NCI-H524 treated with DMSO at 0.1 percent for 48 hours (cell line): ENCODE measurements at regions not wholly inside any gene's neighbourhood (a gene's known extent, or its start where the extent isn't known, plus 50 kb on each side); places are given as distances from the start of the nearest gene placed in this dataset.
"Not testable (repeated sequence)": the region's sequence is repeated elsewhere in the genome, so short reads cannot be mapped to it uniquely, and the experiment has no call there.

Experiments
- DNase-seq: peaks from one replicate; lab custom pipeline; 2025; lab: John Stamatoyannopoulos, UW

DNA sequence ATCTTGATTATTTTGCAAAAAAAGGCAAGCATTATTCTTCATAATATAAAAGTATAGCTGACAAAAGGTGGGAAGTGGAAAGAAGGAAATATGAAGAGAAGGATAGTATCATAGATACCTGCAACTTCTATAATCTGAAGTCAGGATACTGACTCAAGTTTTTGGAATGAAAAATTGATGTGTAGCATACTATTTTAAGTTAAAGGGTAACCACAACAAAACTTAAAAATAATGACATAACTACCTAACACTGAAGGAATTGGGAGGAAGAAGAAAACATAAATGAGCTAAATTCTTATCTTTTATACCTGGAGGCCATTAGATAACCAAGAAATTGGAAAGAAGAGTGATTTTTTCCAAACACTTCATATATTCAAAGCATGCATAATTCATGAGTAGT lies 51.8 kb upstream of the TLE1 start:
- no peak for DNase-seq

DNA sequence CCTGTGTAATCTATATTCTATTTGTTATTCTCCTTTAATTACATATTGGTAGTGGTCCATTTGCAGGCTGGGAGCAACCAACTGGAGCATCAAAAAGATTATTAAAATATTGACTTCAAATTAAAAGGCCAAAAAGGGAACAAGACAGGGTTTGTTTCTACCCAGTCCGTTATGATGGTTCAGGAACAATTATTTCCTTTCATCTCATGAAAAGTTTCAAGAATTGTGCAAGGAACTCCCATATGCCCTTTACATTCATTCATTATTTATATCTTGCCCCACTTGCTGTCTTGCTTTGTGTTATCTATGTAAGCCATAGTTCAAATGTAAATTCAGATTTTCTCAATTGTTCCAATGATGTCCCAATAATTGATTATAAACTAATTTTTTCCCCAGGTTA lies 58.7 kb upstream of the TLE1 start:
- DNase-seq, result no peak

DNA sequence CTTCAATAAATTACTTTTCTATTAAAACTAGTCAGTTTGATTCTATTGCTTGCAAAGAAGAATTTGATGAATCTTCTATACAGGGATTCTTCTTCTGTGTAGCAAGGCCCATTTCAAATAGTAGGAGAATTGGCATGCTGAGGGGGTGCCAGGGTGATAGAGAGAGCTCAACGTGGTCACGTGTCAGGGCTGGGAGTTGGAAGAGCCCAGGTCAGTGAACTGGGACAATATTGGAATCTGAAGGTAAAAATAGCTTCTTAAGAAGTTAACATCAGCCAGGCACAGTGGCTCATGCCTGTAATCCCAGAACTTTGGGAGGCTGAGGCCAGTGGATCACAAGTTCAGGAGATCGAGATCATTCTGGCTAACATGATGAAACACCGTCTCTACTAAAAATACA lies 64.1 kb upstream of the TLE1 start:
- DNase-seq, result no peak

DNA sequence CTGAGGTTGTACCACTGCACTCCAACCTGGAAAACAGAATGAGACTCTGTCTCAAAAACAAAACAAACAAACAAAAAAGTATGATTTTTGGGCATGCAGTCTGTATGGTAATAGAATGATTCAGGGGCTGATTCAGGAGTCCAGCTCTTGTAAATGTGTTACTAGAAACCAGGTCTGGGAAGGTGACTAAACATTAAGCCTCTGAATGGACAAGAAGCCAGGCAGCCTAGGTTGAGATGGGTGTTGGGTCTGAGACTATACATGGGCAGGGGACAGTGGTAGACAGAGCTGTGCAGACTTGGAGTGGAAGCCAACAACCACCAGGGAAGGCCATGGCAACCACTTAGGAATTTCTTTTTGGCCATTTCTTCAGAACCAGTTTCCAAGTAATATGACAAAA lies 64.9 kb upstream of the TLE1 start:
- no peak for DNase-seq

DNA sequence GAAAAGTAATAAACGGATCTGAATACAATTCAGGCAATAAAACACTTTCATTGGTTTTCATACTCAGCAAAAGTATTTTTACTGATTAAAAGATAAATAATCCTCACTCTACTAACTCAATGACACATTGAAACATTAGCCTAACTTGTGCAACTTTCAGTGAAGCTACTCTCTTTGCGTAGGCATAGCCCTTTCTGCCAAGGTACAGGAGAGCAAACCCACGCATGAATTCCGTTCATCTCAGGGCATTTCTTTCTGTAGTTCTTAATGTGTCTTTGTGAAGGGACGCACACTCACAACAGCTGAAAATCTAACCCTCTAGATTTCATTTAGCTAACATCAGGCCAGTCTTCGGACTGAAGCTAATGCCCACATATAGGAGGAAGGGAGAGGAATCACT lies 66.4 kb upstream of the TLE1 start:
- DNase-seq, result no peak

- no peak for DNase-seq
Measured at GRCh38 chr9:81756561-81756960, 67.2 kb upstream of the TLE1 start.

DNA sequence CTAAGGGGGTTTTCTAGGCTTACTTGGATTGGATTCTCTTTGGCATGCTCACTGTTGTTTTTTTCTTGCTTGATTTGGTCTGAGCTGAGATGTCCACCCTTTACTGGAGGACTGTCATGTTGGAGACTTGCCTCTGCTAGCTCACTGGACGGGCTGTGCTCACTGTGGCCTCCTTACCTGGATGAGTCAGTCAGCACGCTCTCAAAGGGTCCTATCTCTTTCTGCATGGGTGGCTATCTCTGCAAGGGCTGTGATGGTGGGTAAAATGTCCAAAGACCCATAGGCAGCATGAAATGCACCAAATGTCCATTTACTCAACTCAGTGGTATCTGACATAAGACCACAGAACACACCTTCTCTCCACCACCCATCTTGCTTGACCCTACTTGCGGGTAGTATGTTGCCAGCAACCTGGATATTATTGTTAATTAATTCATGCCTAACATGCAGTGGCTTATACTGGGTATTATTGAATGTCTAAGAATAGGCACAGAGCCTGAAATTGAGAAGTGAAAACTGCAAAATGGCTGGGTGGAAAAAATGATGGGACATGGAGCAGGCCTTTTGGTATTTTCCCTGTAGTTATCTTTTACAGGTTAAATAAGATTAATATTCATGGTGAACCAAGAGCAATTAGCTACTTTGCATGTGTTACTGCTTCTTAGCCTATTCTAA lies 68.9 kb upstream of the TLE1 start:
- DNase-seq, result no peak

DNA sequence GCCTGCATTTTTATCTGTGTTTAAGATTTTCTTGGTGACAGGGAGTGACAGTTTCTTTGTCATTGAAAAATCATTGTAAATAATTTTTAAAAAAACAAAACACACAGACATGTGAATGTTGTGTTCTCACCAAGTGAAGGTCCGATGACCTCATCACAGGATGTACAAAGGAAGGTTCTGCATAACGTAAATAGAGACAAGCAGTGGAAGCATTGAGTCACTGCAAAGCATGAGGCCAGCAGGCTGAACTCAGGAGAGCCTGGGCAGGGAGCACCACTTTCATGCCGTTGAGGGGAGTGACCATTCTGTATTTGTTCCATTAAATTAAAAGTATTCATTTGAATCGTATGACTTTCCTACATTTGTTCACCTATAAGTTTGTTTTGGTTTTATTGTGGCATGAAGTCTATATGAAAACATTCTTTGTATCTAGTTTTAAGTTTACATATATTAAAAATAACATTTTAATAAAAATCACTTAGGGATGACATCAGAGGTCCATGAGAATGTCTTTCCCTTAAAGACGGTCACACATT lies 70.4 kb upstream of the TLE1 start:
- no peak for DNase-seq

GRCh38 chr9:81767921-81768320 lies 78.6 kb upstream of the TLE1 start:
- no peak for DNase-seq

DNA sequence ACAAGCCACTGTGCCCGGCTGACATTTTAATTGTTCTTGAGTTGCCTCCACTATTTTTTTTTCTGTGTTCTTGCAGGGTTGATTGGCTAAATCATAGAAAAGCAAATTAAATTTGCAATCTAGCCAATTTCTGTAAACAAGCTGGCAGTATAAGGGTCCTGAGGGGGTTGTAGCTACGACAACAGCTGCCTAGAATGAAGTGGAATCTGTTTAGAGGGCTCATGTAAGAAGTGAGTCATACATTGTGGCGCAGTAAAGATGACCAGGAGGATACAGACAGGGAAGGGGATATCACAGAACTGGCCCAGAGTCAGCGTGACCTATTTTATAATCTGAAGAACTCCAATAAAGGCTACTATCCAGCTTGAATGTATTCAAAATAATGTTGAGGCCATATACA lies 82.2 kb upstream of the TLE1 start:
- DNase-seq, result no peak

GRCh38 chr9:81772144-81772543 lies 82.8 kb upstream of the TLE1 start:
- no peak for DNase-seq

GRCh38 chr9:81776390-81776789 lies 87.0 kb upstream of the TLE1 start:
- DNase-seq, result no peak

DNA sequence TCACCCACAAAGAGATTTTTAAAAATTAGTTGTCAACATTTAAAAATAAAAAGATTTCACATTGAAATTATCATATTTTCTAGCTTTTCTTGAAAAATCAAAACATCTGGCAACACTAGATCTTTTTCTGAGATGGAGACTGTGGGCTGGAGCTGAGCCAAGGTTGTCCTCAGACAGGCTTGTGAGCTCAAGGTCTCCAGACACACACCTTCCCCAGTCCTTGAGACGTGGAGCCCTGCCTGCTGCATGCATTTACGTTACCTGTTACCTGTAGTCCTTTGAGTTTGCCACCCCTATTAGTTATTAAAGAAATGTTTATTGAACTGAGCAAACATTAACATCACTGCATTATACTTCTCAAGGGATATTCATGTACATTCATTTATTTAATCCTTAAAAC lies 87.5 kb upstream of the TLE1 start:
- DNase-seq, result no peak

- DNase-seq, result no peak
Measured at GRCh38 chr9:81777482-81777881, 88.1 kb upstream of the TLE1 start.

DNA sequence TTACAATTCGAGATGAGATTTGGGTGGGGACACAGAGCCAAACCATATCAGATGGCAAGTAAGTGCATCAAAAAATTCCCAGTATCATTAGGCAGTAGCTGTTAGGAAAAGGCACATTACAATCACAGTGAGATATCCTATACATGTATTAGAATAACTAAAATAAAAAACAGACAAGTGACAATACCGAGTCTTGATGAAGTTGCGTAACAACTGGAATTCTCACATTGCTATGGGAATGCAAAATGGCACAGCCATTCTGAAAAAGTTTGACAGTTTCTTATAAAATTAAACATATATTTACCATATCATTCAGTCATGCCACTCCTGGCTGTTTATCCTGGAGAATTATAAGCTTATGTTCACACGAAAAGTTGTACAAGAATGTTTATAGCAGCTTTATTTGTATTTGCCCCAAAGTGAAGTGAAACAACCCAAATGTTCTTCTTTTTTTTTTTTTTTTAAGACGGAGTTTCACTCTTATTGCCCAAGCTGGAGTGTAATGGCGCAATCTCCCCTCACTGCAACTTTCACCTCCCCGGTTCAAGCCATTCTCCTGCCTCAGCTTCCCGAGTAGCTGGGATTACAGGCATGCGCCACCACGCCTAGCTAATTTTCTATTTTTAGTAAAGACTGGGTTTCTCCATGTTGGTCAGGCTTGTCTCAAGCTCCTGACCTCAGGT lies 93.1 kb upstream of the TLE1 start:
- no peak for DNase-seq

DNA sequence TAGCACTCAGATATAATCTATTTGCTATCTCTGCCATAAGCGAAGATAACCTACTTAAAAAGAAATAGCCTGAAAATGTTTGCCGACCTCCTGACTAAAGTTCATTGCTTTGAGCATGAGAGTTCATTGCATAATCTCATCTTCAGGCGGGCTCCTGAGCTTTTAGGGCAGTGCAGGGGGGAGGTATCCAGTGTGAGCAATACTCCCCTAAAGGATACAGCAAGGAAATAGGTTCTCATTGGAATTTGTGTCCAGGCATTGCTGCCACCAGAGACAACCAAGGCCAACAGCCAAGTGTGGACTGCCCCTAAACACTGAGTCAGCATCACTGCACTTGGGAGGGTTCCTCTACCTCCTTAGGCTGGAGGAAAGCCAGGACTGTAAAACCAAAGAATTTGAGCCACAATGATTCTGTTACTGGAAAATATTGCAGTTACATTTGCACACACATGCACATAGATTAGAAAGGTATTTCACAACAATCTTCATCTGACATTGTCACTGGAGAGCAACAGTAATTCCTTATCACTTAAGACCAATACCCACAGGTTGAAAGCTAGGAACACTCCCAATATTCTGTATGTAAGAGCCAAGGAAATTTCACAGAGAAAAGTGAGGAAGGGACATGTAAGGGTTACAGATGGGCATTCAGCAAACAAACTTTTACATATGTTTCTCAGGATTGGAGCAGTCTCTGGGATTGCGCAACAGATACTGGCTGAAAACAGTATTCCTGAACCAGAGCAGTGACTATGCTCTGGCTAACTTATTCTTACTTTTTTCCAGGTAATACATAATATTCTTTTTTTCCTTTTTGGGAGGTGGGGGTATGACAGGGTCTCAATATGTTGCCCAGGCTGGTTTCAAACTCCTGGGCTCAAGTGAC lies 98.6 kb upstream of the TLE1 start:
- no peak for DNase-seq

DNA sequence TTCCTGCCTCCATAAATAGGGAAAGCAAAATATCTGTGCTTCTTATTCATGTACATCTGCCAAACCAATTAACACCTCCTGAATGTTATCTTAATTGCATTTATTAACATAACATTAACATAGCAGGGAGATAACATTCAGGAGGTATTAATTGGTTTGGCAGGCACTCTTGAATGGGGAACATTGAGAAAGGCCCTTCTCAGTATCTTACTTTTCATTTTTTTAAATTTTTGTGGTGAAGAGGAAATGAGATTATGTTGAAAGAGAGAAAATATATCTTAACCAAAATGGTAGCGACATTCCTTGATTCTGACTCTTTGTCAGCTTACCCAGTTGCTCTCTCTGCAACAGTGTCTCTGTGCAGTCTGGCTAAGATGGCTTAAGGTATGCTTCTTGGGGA lies 100.4 kb upstream of the TLE1 start:
- no peak for DNase-seq

DNA sequence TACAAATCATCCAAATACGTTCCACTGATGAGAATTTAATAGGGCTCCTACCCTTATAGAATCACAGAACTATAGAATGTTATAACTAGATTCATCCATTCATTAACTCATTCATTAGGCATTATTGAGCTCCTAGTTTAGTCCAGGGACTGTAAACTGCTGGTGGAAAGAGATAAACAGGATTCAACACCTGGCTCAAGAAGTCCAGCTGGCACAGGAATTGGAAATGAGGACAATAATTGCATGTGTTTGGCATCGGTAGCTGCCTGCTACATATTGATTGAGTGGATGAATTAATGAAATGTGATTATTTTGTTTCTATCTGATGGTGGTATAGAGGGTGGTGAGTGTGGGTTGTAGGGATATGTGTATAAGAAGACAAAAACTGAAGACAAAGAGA lies 100.8 kb upstream of the TLE1 start:
- DNase-seq, result no peak

DNA sequence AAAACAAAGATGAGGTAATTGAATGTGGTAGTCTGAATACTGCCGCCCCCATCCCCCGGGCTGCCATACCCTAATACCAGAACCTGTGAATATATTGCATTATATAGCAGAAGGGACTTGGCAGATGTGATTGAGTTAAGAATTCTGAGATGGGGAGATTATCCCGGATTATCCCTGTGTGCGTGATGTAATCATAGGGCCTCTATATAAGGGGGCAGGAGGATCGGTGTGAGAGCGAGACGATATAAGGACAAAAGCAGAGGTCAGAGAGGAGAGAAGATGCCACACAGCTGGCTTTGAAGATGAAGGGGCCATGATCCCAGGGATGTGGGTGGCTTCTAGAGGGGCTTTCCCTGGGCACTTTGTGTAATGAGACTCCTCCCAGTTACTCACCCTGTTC lies 101.7 kb upstream of the TLE1 start:
- peak; percentile 37 for DNase-seq

DNA sequence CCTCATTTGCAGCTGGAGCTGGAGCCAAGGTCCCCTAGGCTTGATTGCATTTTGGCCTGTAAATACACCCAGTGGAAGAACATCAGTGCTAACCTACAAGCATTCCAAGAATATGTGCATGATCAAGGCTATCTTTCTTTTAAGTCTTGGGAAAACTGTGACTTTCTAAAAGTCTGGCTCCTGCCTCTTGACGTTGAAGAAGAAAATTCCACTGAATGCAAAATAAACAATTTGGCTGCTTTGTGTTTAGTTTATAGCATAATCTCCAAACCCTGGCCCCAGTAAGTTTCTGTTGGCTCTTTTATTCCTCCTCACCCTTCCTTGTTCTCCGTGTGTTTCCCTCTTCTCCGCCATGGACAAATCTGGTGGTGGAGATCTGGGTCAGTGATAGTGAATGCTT lies 109.3 kb upstream of the TLE1 start:
- DNase-seq, result no peak

DNA sequence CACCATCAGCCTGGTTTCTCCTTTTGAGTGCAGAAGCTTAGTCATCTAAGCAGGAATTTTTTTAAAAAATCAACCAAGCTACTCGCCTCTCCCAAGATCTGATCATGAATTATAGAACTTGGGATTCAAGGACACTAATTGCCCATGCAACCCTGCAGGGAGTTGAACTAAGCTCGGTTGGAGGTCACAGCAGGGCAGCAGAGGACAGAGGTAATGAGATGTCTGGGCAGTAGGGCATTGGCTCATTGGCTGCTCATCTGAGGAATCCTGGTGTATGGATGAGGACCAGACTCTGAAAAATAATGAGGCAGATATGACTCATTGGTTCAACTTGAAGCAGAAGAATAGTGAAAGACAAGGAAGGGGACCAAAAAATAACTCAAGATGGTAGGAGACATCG lies 111.8 kb upstream of the TLE1 start:
- no peak for DNase-seq

DNA sequence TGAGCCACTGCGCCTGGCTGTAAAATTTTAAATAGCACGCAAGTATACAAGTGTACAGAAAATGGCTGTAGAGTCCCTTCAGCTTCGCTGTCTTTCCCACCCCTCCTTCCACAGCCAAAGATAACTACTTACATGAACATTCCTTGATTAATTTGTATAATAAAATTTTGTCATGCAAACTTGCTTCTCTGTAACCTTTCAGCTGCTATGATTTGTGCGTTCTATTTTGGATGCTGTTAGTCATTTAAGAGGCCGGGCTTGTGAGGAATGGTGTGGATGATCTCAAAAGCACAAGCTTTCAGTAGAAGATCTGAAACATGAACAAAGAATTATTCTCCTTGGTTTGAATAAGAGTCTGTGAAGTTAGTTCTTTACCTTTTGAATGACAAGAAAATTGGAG lies 115.0 kb upstream of the TLE1 start:
- DNase-seq, result no peak

DNA sequence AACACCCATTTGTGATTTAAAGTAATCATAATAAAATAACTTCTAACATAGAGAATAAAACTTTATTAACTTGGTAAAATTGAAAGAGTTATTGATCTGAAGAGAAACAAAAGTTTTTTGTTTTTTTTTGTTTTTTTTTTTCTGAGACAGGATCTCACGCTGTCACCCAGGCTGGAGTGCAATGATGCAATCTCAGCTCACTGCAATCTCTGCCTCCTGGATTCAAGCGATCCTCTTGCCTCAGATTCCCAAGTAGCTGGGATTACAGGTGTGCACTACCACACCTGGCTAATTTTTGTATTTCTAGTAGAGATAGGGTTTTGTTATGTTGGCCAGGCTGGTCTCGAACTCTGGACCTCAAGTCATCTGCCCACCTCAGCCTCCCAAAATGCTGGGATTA lies 116.5 kb upstream of the SPATA31D4 start:
- not testable (repeated sequence) for DNase-seq
